Testis (tissue), 2 donors: ENCODE measurements at regions not wholly inside any gene's neighbourhood (a gene's known extent, or its start where the extent isn't known, plus 50 kb on each side); places are given as distances from the start of the nearest gene placed in this dataset.

ENCODE experiments used
- CTCF ChIP-seq, 3 experiments: fragments of 450-650 bp in 2 of 3; fragments of 200-600 bp in 1 of 3; sonication (generic) in 1 of 3; IDR thresholded peaks; one replicate each; pipeline ENCODE4 v1.5.1; 2016 to 2019; ENCODE audit warnings: antibody characterized with exemption in 3 of 3, mild to moderate bottlenecking in 2 of 3, moderate library complexity in 1 of 3
- POLR2A ChIP-seq: fragments of 450-650 bp; IDR thresholded peaks from one replicate; pipeline ENCODE4 v1.6.1; 2017; ENCODE audit warnings: antibody characterized with exemption, mild to moderate bottlenecking, moderate library complexity

- no peak for TF ChIP-seq CTCF (IDR thresholded peaks at IDR 0.05)
- no peak for TF ChIP-seq POLR2A
These were observed 333.2 kb upstream of the UMPS start for GRCh38 chr3:124397088-124397487.
